H7 (cell line): ENCODE measurements at regions not wholly inside any gene's neighbourhood (a gene's known extent, or its start where the extent isn't known, plus 50 kb on each side); places are given as distances from the start of the nearest gene placed in this dataset.

Source experiments
- DNase-seq: peaks from one replicate; pipeline ENCODE4 v3.0.0; 2012
- H3K27me3 ChIP-seq: 2 replicates; pipeline ENCODE4 v1.6.0; 2011; ENCODE audit warnings: mild to moderate bottlenecking, low read length; ENCODE audit not compliant: control insufficient read depth, insufficient read depth
- H3K36me3 ChIP-seq: replicated peaks from 2 replicates; pipeline ENCODE4 v1.5.1; 2011; ENCODE audit warnings: low read length; ENCODE audit not compliant: control insufficient read depth, insufficient read depth
- H3K4me3 ChIP-seq: 2 replicates; pipeline ENCODE4 v1.5.1; 2011; ENCODE audit warnings: low read depth, mild to moderate bottlenecking, control low read depth, low read length, moderate library complexity; ENCODE audit not compliant: insufficient read depth

- no peak for DNase-seq
- no peaks in the 10 kb centered on the region for H3K36me3 ChIP-seq
- H3K4me3 ChIP-seq, result no peak overlapping the region
- H3K27me3 ChIP-seq, result no peaks in the 10 kb centered on the region
Observed at GRCh38 chr6:106918115-106918514, 56.4 kb downstream of the CD24 start.

- no peak for DNase-seq
- no peaks in the 10 kb centered on the region for H3K27me3 ChIP-seq
- H3K4me3 ChIP-seq, result no peak overlapping the region
- no peaks in the 10 kb centered on the region for H3K36me3 ChIP-seq
Observed at GRCh38 chr6:106916891-106917290, 57.6 kb downstream of the CD24 start.

- no peaks in the 10 kb centered on the region for H3K36me3 ChIP-seq
- DNase-seq, result no peak
- no peak overlapping the region for H3K4me3 ChIP-seq
- no peaks in the 10 kb centered on the region for H3K27me3 ChIP-seq
Observed at GRCh38 chr6:106913676-106914280, 60.8 kb downstream of the CD24 start.

DNA sequence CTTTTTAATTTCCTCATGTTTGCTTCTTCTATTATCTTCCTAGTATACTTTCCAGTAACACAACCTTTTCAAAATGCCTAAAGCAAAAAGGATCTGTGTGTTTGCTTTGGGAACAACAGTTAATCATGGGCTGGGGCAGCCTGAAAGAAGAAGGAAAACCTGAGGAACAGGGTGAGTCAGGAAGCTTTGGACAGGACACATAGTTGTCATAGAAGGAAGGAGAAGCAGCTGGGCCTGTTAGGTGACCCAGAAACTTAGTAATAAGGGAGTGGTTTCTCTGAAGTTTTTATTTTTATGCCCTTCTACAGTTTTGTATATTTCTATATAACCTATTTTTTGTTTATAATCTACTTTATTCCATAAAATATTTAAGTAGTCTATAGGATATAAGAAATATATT is 61.4 kb downstream of the CD24 start:
- Histone ChIP-seq H3K27me3 (no peaks in the 10 kb centered on the region), H3K36me3 (no peaks in the 10 kb centered on the region), H3K4me3 (no peak overlapping the region)
- no peak for DNase-seq

- DNase-seq, result no peak
- H3K36me3 ChIP-seq, result no peaks in the 10 kb centered on the region
- no peak overlapping the region for H3K4me3 ChIP-seq
- no peaks in the 10 kb centered on the region for H3K27me3 ChIP-seq
Observed at GRCh38 chr6:106912091-106912490, 62.4 kb downstream of the CD24 start.

DNA sequence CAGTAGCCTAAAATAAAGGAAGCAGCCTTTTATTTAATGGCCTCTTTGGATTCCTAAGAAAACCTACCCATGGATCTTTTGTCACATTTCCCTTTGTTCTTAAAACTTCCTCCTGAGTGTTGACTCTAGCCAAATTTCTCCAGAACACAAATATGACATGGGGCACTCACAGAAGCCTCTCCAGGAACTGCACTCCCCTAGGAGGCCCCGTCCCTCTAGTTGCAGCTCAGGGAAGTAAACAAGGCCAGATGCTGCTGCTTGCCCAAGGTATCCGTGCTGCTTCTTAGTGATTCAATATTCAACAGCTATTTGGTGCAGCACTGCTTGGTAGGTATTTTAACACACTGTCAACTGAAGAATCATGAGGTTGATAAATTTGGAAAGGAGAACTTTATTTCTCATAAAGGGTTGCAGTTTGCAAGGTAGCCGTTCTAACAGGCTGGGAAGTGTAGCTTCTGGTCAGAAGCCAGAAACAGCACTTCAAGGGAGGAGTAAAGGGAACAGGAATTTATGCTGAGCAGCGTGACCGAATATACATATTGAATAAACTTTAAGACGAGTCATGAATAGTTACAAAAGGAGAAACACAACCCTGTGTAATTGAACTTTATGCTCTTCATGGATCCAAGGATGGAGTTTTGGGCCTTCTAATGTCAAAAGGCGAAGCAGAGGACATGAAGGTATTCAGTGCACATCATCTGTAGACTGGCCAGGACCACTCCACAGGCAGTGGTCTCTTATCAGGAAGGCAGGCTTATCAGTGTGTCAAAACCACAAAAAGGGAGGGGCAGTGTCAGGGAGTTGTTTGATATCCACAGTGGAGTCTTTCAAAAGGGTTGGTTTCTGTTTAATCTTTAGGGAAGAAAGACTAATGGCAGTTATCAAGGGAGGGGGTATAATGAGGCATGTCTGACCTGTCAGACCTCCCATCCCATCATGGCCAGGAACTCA is 63.3 kb downstream of the CD24 start:
- no peak overlapping the region for H3K4me3 ChIP-seq
- no peaks in the 10 kb centered on the region for H3K36me3 ChIP-seq
- DNase-seq, result no peak
- no peaks in the 10 kb centered on the region for H3K27me3 ChIP-seq

DNA sequence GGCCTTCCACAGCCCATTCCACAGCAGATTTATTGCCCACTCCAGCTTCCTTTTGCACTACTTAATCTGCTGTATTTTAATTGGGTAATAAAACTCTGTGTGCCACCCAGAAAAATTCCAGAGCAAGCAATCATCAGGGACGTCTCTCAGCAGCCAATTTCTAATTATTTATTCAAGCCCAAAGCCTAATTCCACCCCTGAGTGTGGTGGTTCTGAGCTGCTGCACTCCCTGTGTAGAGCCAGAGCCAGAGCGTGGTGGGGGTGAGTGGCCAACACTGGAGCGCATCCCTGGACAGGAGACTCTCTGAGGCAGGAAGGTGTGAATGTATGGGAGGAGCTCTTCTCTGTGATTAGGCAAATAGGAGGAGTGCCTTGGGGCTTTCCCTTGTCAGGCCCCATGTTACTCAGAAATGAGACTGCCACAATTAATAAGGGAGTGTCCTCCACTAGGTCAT is 66.1 kb downstream of the CD24 start:
- no peak overlapping the region for H3K4me3 ChIP-seq
- H3K27me3 ChIP-seq, result no peaks in the 10 kb centered on the region
- no peaks in the 10 kb centered on the region for H3K36me3 ChIP-seq
- DNase-seq, result no peak

- Histone ChIP-seq H3K4me3 (no peak overlapping the region), H3K36me3 (no peaks in the 10 kb centered on the region), H3K27me3 (no peaks in the 10 kb centered on the region)
- no peak for DNase-seq
Observed at GRCh38 chr6:106907754-106908153, 66.8 kb downstream of the CD24 start.

- no peaks in the 10 kb centered on the region for H3K36me3 ChIP-seq
- no peaks in the 10 kb centered on the region for H3K27me3 ChIP-seq
- H3K4me3 ChIP-seq, result no peak overlapping the region
- no peak for DNase-seq
Observed at GRCh38 chr6:106906232-106906631, 68.3 kb downstream of the CD24 start.

GRCh38 chr6:106903299-106903698 is 71.2 kb downstream of the CD24 start:
- H3K4me3 ChIP-seq, result no peak overlapping the region
- H3K27me3 ChIP-seq, result no peaks in the 10 kb centered on the region
- no peak for DNase-seq
- H3K36me3 ChIP-seq, result no peaks in the 10 kb centered on the region

DNA sequence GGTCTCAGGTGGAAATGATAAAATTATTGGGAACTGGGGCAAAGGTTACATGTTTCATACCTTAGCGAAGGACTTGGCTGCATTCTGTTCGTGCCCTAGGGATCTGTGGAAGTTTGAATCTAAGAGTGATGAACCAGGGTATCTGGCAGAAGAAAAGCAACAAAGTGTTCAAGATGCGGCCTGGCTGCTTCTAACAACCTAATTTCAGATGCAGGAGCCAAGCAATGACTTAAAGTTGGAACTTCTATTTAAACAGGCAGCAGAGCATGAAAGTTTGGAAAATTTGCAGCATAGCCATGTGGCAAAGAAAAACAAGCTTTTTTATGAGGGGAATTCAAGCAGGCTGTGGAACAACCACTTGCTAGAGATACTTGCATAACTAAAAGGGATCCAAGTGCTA is 73.5 kb downstream of the CD24 start:
- Histone ChIP-seq H3K27me3 (no peaks in the 10 kb centered on the region), H3K4me3 (no peak overlapping the region), H3K36me3 (no peaks in the 10 kb centered on the region)
- DNase-seq, result no peak

DNA sequence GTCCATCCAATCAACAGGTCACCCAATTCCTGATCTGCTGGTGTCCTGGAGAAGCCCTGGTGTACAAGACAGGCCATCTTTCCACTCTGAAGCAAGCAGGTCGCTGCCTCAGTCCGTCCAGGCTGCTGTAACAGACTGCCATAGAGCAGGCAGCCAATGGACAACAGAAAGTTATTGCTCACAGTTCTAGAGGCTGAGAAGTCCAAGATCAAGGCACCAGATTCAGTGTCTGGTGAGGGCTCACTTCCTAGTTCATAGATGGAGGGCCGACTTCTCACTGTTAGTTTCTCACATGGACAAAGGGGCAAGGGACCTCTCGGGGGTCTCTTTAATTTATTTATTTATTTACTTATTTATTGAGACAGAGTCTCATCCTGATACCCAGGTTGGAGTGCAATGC is 74.8 kb downstream of the CD24 start:
- no peak overlapping the region for H3K4me3 ChIP-seq
- no peaks in the 10 kb centered on the region for H3K27me3 ChIP-seq
- no peaks in the 10 kb centered on the region for H3K36me3 ChIP-seq
- DNase-seq, result no peak

DNA sequence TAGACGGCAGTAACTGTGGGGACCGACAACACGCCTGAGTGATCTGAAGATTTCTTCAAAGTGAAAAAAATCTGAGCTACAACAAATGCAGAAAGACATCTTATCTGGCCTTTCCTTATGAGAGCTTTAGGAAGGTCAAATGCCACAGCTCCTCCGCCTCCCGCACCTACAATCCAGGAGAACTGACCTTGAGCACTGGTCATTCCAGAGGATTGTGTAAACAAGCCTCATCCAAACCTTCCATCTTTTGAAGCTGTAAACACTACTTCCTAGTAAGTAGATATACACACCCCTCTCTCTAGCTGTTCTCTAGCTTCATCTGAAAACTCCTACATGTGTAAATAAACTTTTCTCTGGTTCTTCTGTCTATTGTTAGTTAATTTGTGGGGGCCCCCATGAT is 76.9 kb downstream of the CD24 start:
- Histone ChIP-seq H3K36me3 (no peaks in the 10 kb centered on the region), H3K4me3 (no peak overlapping the region), H3K27me3 (no peaks in the 10 kb centered on the region)
- DNase-seq, result no peak

GRCh38 chr6:106895703-106896040 is 78.9 kb downstream of the CD24 start:
- H3K27me3 ChIP-seq, result no peaks in the 10 kb centered on the region
- no peak for DNase-seq
- H3K4me3 ChIP-seq, result no peak overlapping the region
- H3K36me3 ChIP-seq, result no peaks in the 10 kb centered on the region

GRCh38 chr6:106894978-106895702 is 79.4 kb downstream of the CD24 start:
- Histone ChIP-seq H3K27me3 (no peaks in the 10 kb centered on the region), H3K36me3 (no peaks in the 10 kb centered on the region), H3K4me3 (no peak overlapping the region)
- DNase-seq, result no peak
